Muscle layer of duodenum (tissue), 2 donors: ENCODE measurements at regions not wholly inside any gene's neighbourhood (a gene's known extent, or its start where the extent isn't known, plus 50 kb on each side); places are given as distances from the start of the nearest gene placed in this dataset.
"Not testable (repeated sequence)": the region's sequence is repeated elsewhere in the genome, so short reads cannot be mapped to it uniquely, and the experiment has no call there.

Experiments used
- H3K27ac ChIP-seq: one replicate; pipeline ENCODE4 v1.7.0; 2013; ENCODE audit warnings: mild to moderate bottlenecking, low read length
- H3K27me3 ChIP-seq: one replicate; pipeline ENCODE4 v1.7.0; 2013; ENCODE audit warnings: low read depth, mild to moderate bottlenecking, control low read depth, low read length
- H3K36me3 ChIP-seq, 2 donors: one replicate each; pipeline ENCODE4 v1.7.0; 2013; ENCODE audit warnings: low read length in 2 of 2, control low read depth in 1 of 2, mild to moderate bottlenecking in 1 of 2; ENCODE audit not compliant: insufficient read depth in 2 of 2, control insufficient read depth in 1 of 2
- H3K4me1 ChIP-seq, 2 donors: one replicate each; pipeline ENCODE4 v1.7.0; 2013; ENCODE audit warnings: low read length in 2 of 2, mild to moderate bottlenecking in 2 of 2, control low read depth in 1 of 2, moderate library complexity in 1 of 2; ENCODE audit not compliant: insufficient read depth in 2 of 2, control insufficient read depth in 1 of 2
- H3K4me3 ChIP-seq, 2 donors: one replicate each; pipeline ENCODE4 v1.7.0; 2013; ENCODE audit warnings: low read length in 2 of 2, low read depth in 1 of 2, mild to moderate bottlenecking in 1 of 2
- H3K9me3 ChIP-seq, 2 donors: one replicate each; pipeline ENCODE4 v1.7.0; 2013; ENCODE audit warnings: low read length in 2 of 2, control low read depth in 1 of 2, mild to moderate bottlenecking in 1 of 2; ENCODE audit not compliant: control insufficient read depth in 1 of 2
- donor health status: healthy.

DNA sequence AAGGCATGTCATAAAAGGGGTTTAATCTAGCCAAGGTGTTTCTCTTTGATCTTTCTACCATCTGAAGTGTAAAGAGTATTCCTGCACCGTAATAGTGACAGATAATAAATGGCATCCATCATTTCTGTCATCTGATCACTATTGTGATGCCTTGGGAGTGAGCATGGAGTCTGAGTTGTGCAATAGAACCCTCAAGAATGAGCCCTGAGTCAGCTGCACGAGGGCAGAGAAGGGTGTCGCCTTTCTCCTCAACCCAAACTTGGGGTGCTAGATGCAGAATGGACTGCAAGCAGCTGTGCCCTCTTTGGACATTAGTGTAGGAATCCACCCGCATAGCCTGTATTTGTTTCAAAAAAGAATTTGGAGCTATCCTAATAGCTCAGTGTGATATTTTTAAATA, 115.2 kb downstream of the ZNF37A start:
- no peaks in the 10 kb centered on the region for H3K27me3 ChIP-seq
- no peak overlapping the region for H3K27ac ChIP-seq
- no peaks in the 10 kb centered on the region for H3K36me3 ChIP-seq
- H3K9me3 ChIP-seq: peaks cover 0 to 4% of the 10 kb centered on the region in 2 donors
- H3K4me3 ChIP-seq: no peak overlapping the region
- no peaks in the 10 kb centered on the region for H3K4me1 ChIP-seq

DNA sequence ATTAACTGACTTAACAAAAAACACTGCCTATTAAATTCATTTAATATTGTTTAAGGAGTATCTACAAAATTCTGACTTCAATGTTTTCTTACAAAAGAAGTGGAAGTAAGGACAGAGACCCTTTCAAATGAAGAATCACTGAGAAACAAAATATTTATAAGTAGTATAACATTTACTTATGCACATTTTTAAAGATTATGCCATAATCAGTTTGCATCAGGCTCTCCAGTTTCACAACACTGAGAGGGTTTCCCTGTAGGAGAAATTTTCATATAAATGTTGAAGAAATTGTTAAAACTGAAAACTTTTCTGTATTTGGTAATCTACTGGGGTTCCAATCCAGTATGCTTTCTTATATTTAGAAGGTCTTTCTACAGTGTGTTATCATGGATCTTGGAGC, 115.6 kb downstream of the ZNF37A start:
- not testable (repeated sequence) for H3K9me3 ChIP-seq, H3K4me1 ChIP-seq, H3K36me3 ChIP-seq, H3K4me3 ChIP-seq, H3K27ac ChIP-seq, H3K27me3 ChIP-seq

- H3K36me3 ChIP-seq: no peaks in the 10 kb centered on the region
- no peaks in the 10 kb centered on the region for H3K27me3 ChIP-seq
- H3K4me3 ChIP-seq: no peak overlapping the region
Observed at GRCh38 chr10:38212460-38212859, 118.3 kb downstream of the ZNF37A start.

GRCh38 chr10:38226385-38226784, 132.2 kb downstream of the ZNF37A start:
- H3K9me3 ChIP-seq: peaks cover 0 to 3% of the 10 kb centered on the region in 2 donors
- H3K27ac ChIP-seq: no peak overlapping the region
- no peak overlapping the region for H3K4me3 ChIP-seq
- no peaks in the 10 kb centered on the region for H3K36me3 ChIP-seq
- H3K4me1 ChIP-seq: no peaks in the 10 kb centered on the region
- H3K27me3 ChIP-seq: no peaks in the 10 kb centered on the region

More at GRCh38 chr10:38212460-38212859, 118.3 kb downstream of the ZNF37A start:
- no peaks in the 10 kb centered on the region for H3K4me1 ChIP-seq
- peaks cover 0 to 2% of the 10 kb centered on the region in 2 donors for H3K9me3 ChIP-seq
- H3K27ac ChIP-seq: no peak overlapping the region

- H3K27ac ChIP-seq: no peak overlapping the region
- H3K9me3 ChIP-seq: peaks cover 0 to 3% of the 10 kb centered on the region in 2 donors
- H3K27me3 ChIP-seq: no peaks in the 10 kb centered on the region
- no peaks in the 10 kb centered on the region for H3K36me3 ChIP-seq
- H3K4me3 ChIP-seq: no peak overlapping the region
- no peaks in the 10 kb centered on the region for H3K4me1 ChIP-seq
Observed at GRCh38 chr10:38228394-38228793, 134.3 kb downstream of the ZNF37A start.

- not testable (repeated sequence) for H3K4me3 ChIP-seq, H3K27me3 ChIP-seq, H3K9me3 ChIP-seq, H3K4me1 ChIP-seq, H3K27ac ChIP-seq, H3K36me3 ChIP-seq
Observed at GRCh38 chr10:38238479-38238878, 144.3 kb downstream of the ZNF37A start.

DNA sequence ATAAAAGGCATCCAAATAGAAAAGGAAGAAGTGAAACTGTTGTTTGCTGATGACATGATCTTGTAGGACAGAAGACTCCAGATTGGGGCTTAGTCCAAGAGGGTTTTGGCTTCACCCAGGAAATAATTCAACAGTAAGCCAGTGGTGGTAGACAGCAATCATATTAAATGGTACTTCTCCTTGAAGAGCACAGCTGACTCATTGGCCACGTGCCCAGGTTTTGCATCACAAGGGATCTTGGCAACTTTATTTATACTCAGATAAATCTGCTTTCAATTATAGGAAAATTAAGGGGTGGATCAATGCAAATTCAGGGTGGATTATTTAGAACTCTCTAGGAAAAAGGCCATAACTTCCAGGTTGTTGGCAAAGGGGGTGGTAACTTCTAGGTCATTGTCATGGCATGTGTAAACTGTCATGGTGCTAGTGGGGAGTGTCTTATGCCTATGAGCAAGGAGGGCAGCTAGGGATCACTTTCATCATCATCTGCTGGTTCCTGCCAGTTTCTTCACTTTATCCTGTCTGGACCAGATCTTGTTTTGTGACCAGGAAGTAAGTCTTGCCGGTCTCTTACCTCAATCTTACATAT, 148.0 kb downstream of the ZNF37A start:
- H3K9me3 ChIP-seq, H3K4me1 ChIP-seq, H3K36me3 ChIP-seq, H3K4me3 ChIP-seq, H3K27ac ChIP-seq, H3K27me3 ChIP-seq: not testable (repeated sequence)

GRCh38 chr10:38248113-38248512, 154.0 kb downstream of the ZNF37A start:
- not testable (repeated sequence) for H3K9me3 ChIP-seq, H3K4me1 ChIP-seq, H3K4me3 ChIP-seq, H3K27me3 ChIP-seq, H3K36me3 ChIP-seq, H3K27ac ChIP-seq

- not testable (repeated sequence) for H3K4me1 ChIP-seq, H3K36me3 ChIP-seq
Observed at GRCh38 chr10:38252551-38252950, 158.4 kb downstream of the ZNF37A start.

GRCh38 chr10:38267555-38267954, 173.4 kb downstream of the ZNF37A start:
- not testable (repeated sequence) for H3K9me3 ChIP-seq, H3K4me3 ChIP-seq, H3K27me3 ChIP-seq, H3K27ac ChIP-seq, H3K36me3 ChIP-seq, H3K4me1 ChIP-seq

More at GRCh38 chr10:38252551-38252950, 158.4 kb downstream of the ZNF37A start:
- H3K4me3 ChIP-seq, H3K9me3 ChIP-seq, H3K27ac ChIP-seq, H3K27me3 ChIP-seq: not testable (repeated sequence)

- not testable (repeated sequence) for H3K9me3 ChIP-seq, H3K27me3 ChIP-seq
Observed at GRCh38 chr10:38271031-38271430, 176.9 kb downstream of the ZNF37A start.

GRCh38 chr10:38274879-38275278, 180.7 kb downstream of the ZNF37A start:
- H3K27ac ChIP-seq, H3K4me3 ChIP-seq, H3K4me1 ChIP-seq, H3K36me3 ChIP-seq, H3K27me3 ChIP-seq, H3K9me3 ChIP-seq: not testable (repeated sequence)

More at GRCh38 chr10:38271031-38271430, 176.9 kb downstream of the ZNF37A start:
- H3K27ac ChIP-seq, H3K36me3 ChIP-seq, H3K4me1 ChIP-seq, H3K4me3 ChIP-seq: not testable (repeated sequence)
